K562 (cell line): ENCODE measurements at regions not wholly inside any gene's neighbourhood (a gene's known extent, or its start where the extent isn't known, plus 50 kb on each side); places are given as distances from the start of the nearest gene placed in this dataset.

Experiments
- ATAC-seq: fragments of 200-7000 bp; cut with Tn5 transposase; 3 replicates; pipeline ENCODE4 v1.9.1; 2020; ENCODE audit warnings: moderate library complexity
- BruUV-seq: library from RNA; stranded (reverse); fragments of 400-500 nt; replicated peaks from 2 replicates; lab custom pipeline; 2021; lab: Mats Ljungman, UMichigan
- CTCF ChIA-PET: fragments of 300-600 bp; formaldehyde crosslinking; extraction: SDS; loops from one replicate; lab custom pipeline; 2021; ENCODE audit warnings: low intra/inter-chr PET ratio; lab: Yijun Ruan, JAX
- POLR2A ChIA-PET: fragments of 300-600, 350-650 bp; sonication (Branson Sonifier 250); formaldehyde crosslinking; extraction: SDS; loops from one replicate; lab custom pipeline; 2021; ENCODE audit warnings: antibody characterized with exemption, inconsistent platforms; lab: Yijun Ruan, JAX
- DNase-seq, 4 experiments: peaks; one replicate each; pipeline versions ENCODE4 v3.0.0 to v3.0.0-alpha.2; 2011 to 2018; ENCODE audit warnings: low spot score in 3 of 4, mixed read lengths in 3 of 4; ENCODE audit errors: extremely low read depth in 1 of 4
- FAIRE-seq: peaks from 2 replicates; lab custom pipeline; 2011; peaks lifted over from hg19 to GRCh38; lab: Jason Lieb, UNC
- H2AFZ ChIP-seq: 2 replicates; pipeline ENCODE4 v1.6.0; 2011; ENCODE audit warnings: low read depth, low read length, control low read depth, inconsistent platforms
- H3K27ac ChIP-seq: fragments of 200-600 bp; 3 replicates; pipeline ENCODE4 v1.8.0; 2011; ENCODE audit warnings: low read depth, mild to moderate bottlenecking, control low read depth, inconsistent platforms, low read length, moderate library complexity, mixed read lengths; ENCODE audit errors: extremely low read depth
- H3K27me3 ChIP-seq, 2 experiments: fragments of 300-600 bp in 1 of 2; 2 replicates in 1 of 2; 3 replicates in 1 of 2; pipeline versions ENCODE4 v1.6.0 to v1.8.0; 2011; ENCODE audit warnings: inconsistent platforms in 2 of 2, low read length in 2 of 2, mild to moderate bottlenecking in 1 of 2, mixed read lengths in 1 of 2, moderate library complexity in 1 of 2; ENCODE audit not compliant: control insufficient read depth in 2 of 2, insufficient read depth in 2 of 2
- H3K36me3 ChIP-seq: fragments of 300-600 bp; 3 replicates; pipeline ENCODE4 v1.8.0; 2011; ENCODE audit warnings: mild to moderate bottlenecking, low read length, inconsistent platforms; ENCODE audit not compliant: control insufficient read depth, insufficient read depth
- H3K4me1 ChIP-seq, 2 experiments: fragments of 200-600 bp in 1 of 2; replicated peaks in 1 of 2; 2 replicates in 1 of 2; 3 replicates in 1 of 2; pipeline versions ENCODE4 v1.5.1 to v1.8.0; 2011; ENCODE audit warnings: inconsistent platforms in 2 of 2, low read length in 2 of 2, mild to moderate bottlenecking in 1 of 2, mixed read lengths in 1 of 2, moderate library complexity in 1 of 2; ENCODE audit not compliant: control insufficient read depth in 2 of 2, insufficient read depth in 2 of 2
- H3K4me2 ChIP-seq: 2 replicates; pipeline ENCODE4 v1.6.1; 2011; ENCODE audit warnings: low read length, control low read depth, inconsistent platforms, mixed read lengths; ENCODE audit not compliant: insufficient read depth
- H3K4me3 ChIP-seq: fragments of 200-600 bp; sonication (generic), shearing (Covaris generic); 2 replicates; pipeline ENCODE4 v1.5.1; 2016; ENCODE audit warnings: control low read depth, inconsistent platforms
- H3K79me2 ChIP-seq: fragments of 200-600 bp; 3 replicates; pipeline ENCODE4 v1.8.0; 2011; ENCODE audit warnings: low read length, inconsistent platforms; ENCODE audit not compliant: control insufficient read depth, insufficient read depth
- H3K9ac ChIP-seq, 2 experiments: 2 replicates each; pipeline versions ENCODE4 v1.6.0 to v1.6.1; 2011; ENCODE audit warnings: low read depth in 2 of 2, low read length in 2 of 2, control low read depth in 1 of 2, inconsistent platforms in 1 of 2, mild to moderate bottlenecking in 1 of 2, mixed read lengths in 1 of 2; ENCODE audit not compliant: insufficient read depth in 1 of 2
- H3K9me1 ChIP-seq: one replicate; pipeline ENCODE4 v1.6.0; 2011; ENCODE audit warnings: inconsistent platforms, mild to moderate bottlenecking, low read length, moderate library complexity; ENCODE audit not compliant: control insufficient read depth, insufficient read depth
- H3K9me3 ChIP-seq: replicated peaks from 2 replicates; pipeline ENCODE4 v1.5.1; 2011; ENCODE audit warnings: low read depth, low read length, inconsistent platforms; ENCODE audit not compliant: control insufficient read depth, insufficient read depth
- H4K20me1 ChIP-seq: replicated peaks from 2 replicates; pipeline ENCODE4 v1.6.1; 2011; ENCODE audit warnings: low read length, inconsistent platforms, mixed read lengths; ENCODE audit not compliant: control insufficient read depth, insufficient read depth
- ADNP ChIP-seq: fragments of 200-800 bp; sonication (Bioruptor generic); IDR thresholded peaks from 2 replicates; pipeline ENCODE4 v1.6.1; 2016; ENCODE audit warnings: missing genetic modification characterization, missing compliant biosample characterization
- BCL6 ChIP-seq: fragments of 250-450 bp; sonication (Bioruptor Pico); IDR thresholded peaks from 2 replicates; pipeline ENCODE4 v1.4.0; 2020
- DEAF1 ChIP-seq: fragments of 450-650 bp; formaldehyde crosslinking; IDR thresholded peaks from 2 replicates; pipeline ENCODE4 v1.4.0; 2020; ENCODE audit warnings: mild to moderate bottlenecking, moderate library complexity
- E2F5 ChIP-seq: sonication (generic); formaldehyde crosslinking; IDR thresholded peaks from 2 replicates; pipeline ENCODE4 v1.8.0; 2022; ENCODE audit warnings: mild to moderate bottlenecking, missing genetic modification reagents
- FUS ChIP-seq: fragments of 200-400 bp; formaldehyde crosslinking; optimal IDR thresholded peaks from 2 replicates; pipeline ENCODE3; 2017; ENCODE audit warnings: low read depth, low read length
- HNRNPLL ChIP-seq: fragments of 200-400 bp; formaldehyde crosslinking; IDR thresholded peaks from 2 replicates; pipeline ENCODE4 v1.6.1; 2017; ENCODE audit warnings: low read length, low read depth, mild to moderate bottlenecking; ENCODE audit not compliant: poor library complexity, severe bottlenecking
- MEIS2 ChIP-seq: fragments of 450-650 bp; IDR thresholded peaks from 2 replicates; pipeline ENCODE4 v1.6.1; 2014; ENCODE audit warnings: mild to moderate bottlenecking; ENCODE audit not compliant: partially characterized antibody
- NR3C1 ChIP-seq: sonication (generic); formaldehyde crosslinking; IDR thresholded peaks from 2 replicates; pipeline ENCODE4 v1.8.1; 2022; ENCODE audit warnings: missing genetic modification reagents
- SMARCA4 ChIP-seq: fragments of 450-650 bp; IDR thresholded peaks from 2 replicates; pipeline ENCODE4 v1.6.1; 2016
- TCF7 ChIP-seq: sonication (generic); IDR thresholded peaks from 2 replicates; pipeline ENCODE4 v1.6.1; 2016; ENCODE audit warnings: antibody characterized with exemption, borderline replicate concordance
- TCFL5 ChIP-seq: fragments of 250-450 bp; sonication (Bioruptor Pico); conservative IDR thresholded peaks from 2 replicates; pipeline ENCODE4 v1.6.1; 2021; ENCODE audit warnings: mild to moderate bottlenecking, moderate library complexity, matching md5 sums
- TEAD1 ChIP-seq, 2 experiments: fragments of 450-650 bp in 1 of 2; sonication (generic) in 1 of 2; formaldehyde crosslinking; IDR thresholded peaks; 2 replicates each; pipeline versions ENCODE4 v1.4.0 to v1.8.0; 2020 to 2022; ENCODE audit warnings: mild to moderate bottlenecking in 2 of 2, missing genetic modification reagents in 1 of 2
- ZNF134 ChIP-seq: fragments of 250-450 bp; sonication (Bioruptor Pico); conservative IDR thresholded peaks from 2 replicates; pipeline ENCODE4 v1.4.0; 2020
- ZNF41 ChIP-seq: fragments of 250-450 bp; sonication (Bioruptor Pico); conservative IDR thresholded peaks from 2 replicates; pipeline ENCODE4 v1.4.0; 2020; ENCODE audit warnings: mild to moderate bottlenecking
- WGBS: fragments of 100-300 bp; shearing (Covaris generic); methylation state at CpG from one replicate; pipeline ENCODE4 v1.1.6; 2016; ENCODE audit warnings: low coverage, mixed read lengths; ENCODE audit not compliant: insufficient coverage; ENCODE audit errors: missing lambda C conversion rate; 5-methylcytosine and 5-hydroxymethylcytosine counted together
- in situ Hi-C: fragments of 300-500 bp; cut with MboI; formaldehyde crosslinking; loops from 4 replicates; pipeline ENCODE4 v1.15.0; 2018; ENCODE audit warnings: inconsistent platforms, mixed read lengths
- intact Hi-C: fragments of 100-400 bp; cut with micrococcal nuclease; formaldehyde crosslinking; loops from 2 replicates; pipeline ENCODE4 v1.14.2; 2022
- TF ChIP-seq, protein P1 (sequence below): fragments of 200-800 bp; sonication (Bioruptor generic); IDR thresholded peaks from 2 replicates; pipeline ENCODE4 v1.6.1; 2017; ENCODE audit warnings: missing genetic modification characterization, missing compliant biosample characterization

GRCh38 chr2:180519276-180519675 lies 461.1 kb upstream of the UBE2E3 start:
- H3K4me2 ChIP-seq, result no peak overlapping the region
- H4K20me1 ChIP-seq, result no peaks in the 10 kb centered on the region
- no peaks in the 10 kb centered on the region for H3K27me3 ChIP-seq
- TF ChIP-seq BCL6 (CRISPR knock-in tag) (no peak), ZNF134 (CRISPR knock-in tag) (no peak), TCFL5 (CRISPR knock-in tag) (no peak), SMARCA4 (no peak)
- TF ChIP-seq, all 486 proteins: peak for 0
- Histone ChIP-seq H2AFZ (no peak overlapping the region), H3K79me2 (no peaks in the 10 kb centered on the region), H3K9me1 (no peaks in the 10 kb centered on the region), H3K9me3 (no peaks in the 10 kb centered on the region), H3K36me3 (no peaks in the 10 kb centered on the region), H3K4me3 (no peak overlapping the region), H3K4me1 (no peaks in the 10 kb centered on the region), H3K9ac (no peak overlapping the region), H3K27ac (no peak overlapping the region)
- FAIRE-seq, result no peak
- no peak for ATAC-seq
- ChIA-PET CTCF (no interaction called here), POLR2A (interaction anchor here (0.6 kb wide), 1 partner anchor 9 kb away, joined by 3 read pairs; no protein-coding TSS in a partner anchor)
- no peak for DNase-seq
- no TSS peak for BruUV-seq
- intact Hi-C loops, result no loop called here
- in situ Hi-C loops, result no loop called here

DNA sequence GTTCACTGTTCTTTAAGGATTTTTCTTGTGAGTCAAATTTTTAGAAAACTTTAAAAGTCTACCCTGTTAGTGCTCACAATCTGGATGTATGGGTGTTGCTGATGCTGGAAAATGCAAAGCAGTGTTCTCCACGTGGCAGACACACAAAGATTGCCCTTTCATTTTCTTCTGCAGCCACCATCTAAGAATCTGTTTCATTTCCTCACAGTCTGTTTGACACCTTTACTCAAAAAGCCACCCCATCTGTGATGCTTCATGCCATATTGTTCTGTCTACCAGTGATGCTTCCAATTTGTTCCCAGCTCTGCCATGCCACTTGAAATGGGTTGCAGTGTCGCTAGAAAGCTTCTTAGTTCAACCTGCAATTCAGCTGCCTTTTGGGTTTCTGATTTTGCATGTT lies 464.2 kb upstream of the UBE2E3 start:
- POLR2A ChIA-PET, result no interaction called here
- no peak for FAIRE-seq

More for the DNA sequence above, 464.2 kb upstream of the UBE2E3 start:
- CTCF ChIA-PET, result no interaction called here
- Histone ChIP-seq H3K27me3 (no peaks in the 10 kb centered on the region), H3K4me1 (no peaks in the 10 kb centered on the region), H3K9me3 (no peaks in the 10 kb centered on the region), H3K4me3 (no peak overlapping the region), H3K27ac (no peak overlapping the region), H2AFZ (no peak overlapping the region), H3K9ac (no peak overlapping the region), H3K9me1 (no peaks in the 10 kb centered on the region), H4K20me1 (no peaks in the 10 kb centered on the region), H3K36me3 (no peaks in the 10 kb centered on the region), H3K79me2 (no peaks in the 10 kb centered on the region), H3K4me2 (no peak overlapping the region)
- BruUV-seq, result no TSS peak
- no peak for TF ChIP-seq TEAD1 (CRISPR knock-in tag; IDR thresholded peaks at IDR 0.05)
- no peak for TF ChIP-seq E2F5 (CRISPR knock-in tag)
- no peak for TF ChIP-seq NR3C1 (CRISPR knock-in tag)
- TF ChIP-seq DEAF1 (CRISPR knock-in tag), result no peak
- TF ChIP-seq, protein P1, sequence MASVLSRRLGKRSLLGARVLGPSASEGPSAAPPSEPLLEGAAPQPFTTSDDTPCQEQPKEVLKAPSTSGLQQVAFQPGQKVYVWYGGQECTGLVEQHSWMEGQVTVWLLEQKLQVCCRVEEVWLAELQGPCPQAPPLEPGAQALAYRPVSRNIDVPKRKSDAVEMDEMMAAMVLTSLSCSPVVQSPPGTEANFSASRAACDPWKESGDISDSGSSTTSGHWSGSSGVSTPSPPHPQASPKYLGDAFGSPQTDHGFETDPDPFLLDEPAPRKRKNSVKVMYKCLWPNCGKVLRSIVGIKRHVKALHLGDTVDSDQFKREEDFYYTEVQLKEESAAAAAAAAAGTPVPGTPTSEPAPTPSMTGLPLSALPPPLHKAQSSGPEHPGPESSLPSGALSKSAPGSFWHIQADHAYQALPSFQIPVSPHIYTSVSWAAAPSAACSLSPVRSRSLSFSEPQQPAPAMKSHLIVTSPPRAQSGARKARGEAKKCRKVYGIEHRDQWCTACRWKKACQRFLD (CRISPR knock-in tag), result no peak
- TF ChIP-seq FUS, result no peak
- no peak for TF ChIP-seq MEIS2
- TF ChIP-seq HNRNPLL, result no peak
- no peak for TF ChIP-seq TCF7
- no peak for TF ChIP-seq ADNP
- TF ChIP-seq ZNF41 (CRISPR knock-in tag), result no peak
- no peak for DNase-seq
- ATAC-seq, result no peak
- intact Hi-C loops (no loop called here), in situ Hi-C loops (no loop called here)
- WGBS, result 0% methylated on average over 2 of the region's 2 CpGs
